ENCODE measurements at regions not wholly inside any gene's neighbourhood (a gene's known extent, or its start where the extent isn't known, plus 50 kb on each side); places are given as distances from the start of the nearest gene placed in this dataset.
"Not testable (repeated sequence)": the region's sequence is repeated elsewhere in the genome, so short reads cannot be mapped to it uniquely, and the experiment has no call there.

DNA sequence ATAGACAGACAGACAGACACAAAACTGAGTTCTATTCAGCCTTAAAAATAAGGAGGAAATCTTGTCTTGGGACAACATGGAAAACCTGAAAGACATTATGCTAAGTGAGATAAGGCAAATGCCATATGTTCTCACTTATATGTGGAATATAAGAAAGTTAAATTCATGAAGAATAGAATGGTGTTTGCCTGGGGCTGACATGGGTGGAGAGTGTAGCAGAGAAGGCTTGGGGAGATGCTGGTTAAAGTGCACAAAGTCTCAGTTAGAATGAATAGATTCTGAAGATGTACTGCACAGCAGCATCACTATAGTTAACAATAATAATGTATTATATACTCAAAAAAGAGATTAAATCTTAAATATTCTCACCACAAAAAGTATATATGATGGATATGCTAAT is 355.5 kb downstream of the LRRIQ3 start:
- no peak for DNase-seq

DNA sequence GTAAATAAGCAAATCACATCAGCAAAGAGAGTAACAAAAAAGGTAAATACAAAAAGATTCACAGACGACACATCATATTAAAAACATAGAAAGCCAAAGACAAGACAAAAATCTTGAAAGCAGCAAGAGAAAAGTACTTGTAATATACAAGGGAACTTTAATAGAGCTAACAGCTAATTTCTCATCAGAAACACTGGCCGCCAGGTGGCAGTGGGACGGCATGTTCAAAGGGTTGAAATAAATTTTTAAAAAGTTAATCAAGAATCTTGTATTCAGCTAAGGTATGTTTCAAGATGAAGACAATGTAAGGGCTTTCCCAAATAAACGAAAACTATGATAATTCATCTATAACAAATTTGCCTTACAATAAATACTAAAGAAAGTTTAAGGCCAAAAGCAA is 358.1 kb downstream of the LRRIQ3 start:
- no peak for DNase-seq

DNA sequence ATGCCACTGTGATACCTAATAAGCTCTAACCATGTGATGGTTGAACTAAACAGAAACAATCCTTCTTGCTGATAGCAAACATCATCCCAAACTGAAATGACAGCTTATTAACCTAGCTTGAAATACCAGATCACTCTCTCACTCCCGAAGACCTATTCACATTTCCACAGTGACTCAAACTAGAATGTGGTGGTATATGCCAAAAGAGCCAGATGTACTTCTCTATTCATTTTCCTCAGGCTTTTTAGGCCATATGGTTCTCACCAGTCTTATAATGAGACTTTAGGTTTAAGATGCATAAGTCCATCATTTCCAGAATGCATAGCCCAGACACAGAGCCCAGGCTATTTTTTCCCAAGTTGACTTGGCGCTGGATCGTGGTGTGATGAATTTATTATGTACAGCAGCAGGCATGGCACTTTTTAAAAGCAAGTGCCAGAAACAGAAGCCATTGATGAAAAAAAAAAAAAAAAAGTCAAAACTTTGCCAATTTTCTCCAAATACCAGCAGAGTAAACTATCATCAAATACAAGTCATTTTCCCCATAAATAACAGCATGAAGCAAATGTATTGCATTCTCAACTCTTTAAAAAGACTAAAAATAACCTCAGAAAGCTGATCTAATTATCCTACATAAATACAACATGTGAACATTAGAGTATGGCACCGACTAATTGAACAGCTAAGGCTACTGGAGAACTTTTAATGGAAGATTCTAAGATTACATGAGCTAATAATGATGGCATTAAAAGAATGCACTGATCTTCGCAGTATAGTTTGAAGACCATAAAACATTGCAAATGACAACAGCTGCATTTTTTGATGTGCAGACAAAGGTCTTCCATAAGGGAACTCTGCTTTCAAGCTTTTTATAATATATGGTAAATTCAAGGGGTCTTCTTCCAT is 365.4 kb downstream of the LRRIQ3 start:
- no peak for DNase-seq

DNA sequence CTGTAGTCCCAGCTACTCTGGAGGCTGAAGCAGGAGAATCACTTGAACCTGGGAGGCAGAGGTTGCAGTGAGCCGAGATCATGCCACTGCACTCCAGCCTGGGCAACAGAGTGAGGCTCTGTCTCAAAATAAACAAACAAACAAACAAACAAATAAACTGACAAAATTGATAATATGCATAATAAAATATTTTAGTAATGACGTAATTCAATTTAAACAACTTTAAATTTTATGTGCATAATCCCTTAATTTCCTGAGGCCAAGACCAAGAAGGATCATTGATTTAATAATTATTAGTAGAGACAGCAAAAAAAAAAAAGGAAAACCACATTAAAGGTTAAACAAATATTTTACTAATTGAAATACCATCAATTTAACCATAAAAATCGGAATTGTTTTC is 370.7 kb downstream of the LRRIQ3 start:
- not testable (repeated sequence) for DNase-seq

DNA sequence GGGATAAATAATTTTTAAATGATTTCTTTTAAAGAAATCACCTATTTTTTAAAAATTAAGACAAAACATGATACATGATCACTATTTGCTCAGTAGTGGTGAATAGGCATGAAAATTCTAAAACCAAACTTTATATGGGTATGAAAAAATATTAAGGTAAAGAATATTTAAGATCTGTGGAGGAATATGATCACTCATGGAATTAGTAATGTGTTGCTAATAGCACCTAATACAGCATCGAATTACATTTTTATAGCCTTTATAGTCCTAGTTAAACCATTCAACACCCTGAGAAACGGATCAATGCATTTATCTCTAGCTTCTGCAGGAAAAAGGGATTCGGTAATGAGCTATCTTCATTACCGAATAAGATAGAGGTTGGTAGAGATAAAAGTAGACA is 373.9 kb downstream of the LRRIQ3 start:
- no peak for DNase-seq

DNA sequence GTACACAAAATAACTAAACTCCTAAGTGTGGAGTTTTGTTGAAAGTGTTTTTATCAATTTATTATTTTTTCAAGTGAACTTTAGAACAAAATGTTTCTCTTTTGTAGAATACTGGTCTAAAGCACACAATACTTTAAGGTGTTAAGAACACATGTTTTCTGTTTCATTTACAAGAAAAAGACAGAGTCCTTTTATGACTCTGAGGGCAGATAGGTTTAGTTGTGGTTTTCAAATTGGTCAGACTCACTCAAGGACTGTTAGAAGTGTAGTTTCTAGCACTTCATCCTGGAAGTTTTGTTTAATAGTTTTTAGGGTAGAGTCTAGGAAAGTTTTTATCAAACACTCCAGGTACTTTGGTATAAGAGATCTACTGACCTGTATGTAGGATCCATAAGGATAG is 376.5 kb downstream of the LRRIQ3 start:
- DNase-seq, result no peak

DNA sequence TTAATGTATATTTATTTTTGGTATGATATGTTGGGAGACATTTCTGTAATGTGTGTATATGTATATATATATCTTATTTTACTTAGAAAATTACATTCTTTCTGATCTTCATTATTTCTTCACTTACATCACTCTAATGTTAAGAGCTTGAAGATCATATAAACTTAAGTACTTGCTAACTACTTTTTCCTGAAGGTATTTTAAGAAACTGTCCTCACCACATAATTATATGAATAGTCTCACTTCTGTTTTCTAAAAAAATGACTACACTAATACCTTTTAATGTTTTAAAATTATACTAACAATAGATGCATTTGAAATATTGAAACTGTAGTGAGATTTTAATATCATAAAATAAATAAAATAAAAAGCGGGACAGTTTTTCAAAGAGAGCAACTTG is 377.1 kb downstream of the LRRIQ3 start:
- no peak for DNase-seq

DNA sequence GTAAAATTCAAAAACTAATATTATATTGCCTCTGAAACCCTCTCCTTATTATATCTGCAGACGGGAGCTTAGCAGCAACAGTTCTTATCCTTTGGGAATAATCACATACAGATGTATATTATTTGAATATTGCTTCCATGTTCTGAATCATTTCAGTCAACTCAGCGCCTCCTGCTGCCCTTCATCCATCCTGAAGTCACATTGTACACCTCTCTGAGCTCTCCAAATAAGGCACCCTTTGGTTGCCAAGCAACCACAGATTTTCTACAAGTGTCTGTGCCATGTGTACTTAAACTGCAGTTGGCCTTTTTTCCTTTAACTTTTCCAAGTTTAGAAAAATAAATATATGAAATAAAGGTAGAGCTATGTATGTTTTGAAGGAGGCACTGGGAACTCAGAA is 384.3 kb downstream of the LRRIQ3 start:
- no peak for DNase-seq

DNA sequence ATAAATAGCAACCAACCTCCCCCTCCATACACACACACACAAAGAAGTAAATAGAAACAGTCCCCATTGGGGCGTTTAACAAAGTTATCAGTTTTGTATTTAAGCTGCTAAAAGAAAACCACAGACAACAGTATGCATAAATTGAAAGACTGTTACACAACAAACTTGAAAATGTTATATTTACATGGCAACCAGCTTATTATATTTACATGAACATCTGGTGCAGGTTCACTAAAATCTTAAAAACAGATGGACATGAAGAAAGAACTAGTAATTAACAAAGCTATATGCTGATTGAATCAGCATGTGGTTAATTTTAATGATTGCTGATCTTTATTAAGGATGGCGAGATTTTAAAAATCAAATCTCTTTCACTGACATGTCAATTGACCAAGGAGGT is 384.7 kb downstream of the LRRIQ3 start:
- no peak for DNase-seq

DNA sequence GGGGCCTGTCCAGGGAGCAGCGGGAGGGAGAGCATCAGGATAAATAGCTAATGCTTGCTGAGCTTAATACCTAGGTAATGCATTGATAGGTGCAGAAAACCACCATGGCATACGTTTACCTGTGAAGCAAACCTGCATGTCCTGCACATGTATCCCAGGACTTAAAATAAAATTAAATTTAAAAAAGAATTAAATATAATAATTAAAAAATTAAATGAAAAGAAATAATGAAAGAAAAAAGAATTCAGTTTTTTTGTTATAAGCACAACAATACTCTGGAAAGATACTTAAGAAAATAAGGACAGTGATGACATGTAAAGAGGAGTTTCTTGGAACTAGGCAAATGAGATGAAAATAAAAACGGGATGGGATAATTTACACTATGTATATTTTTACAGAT is 386.2 kb downstream of the LRRIQ3 start:
- no peak for DNase-seq

DNA sequence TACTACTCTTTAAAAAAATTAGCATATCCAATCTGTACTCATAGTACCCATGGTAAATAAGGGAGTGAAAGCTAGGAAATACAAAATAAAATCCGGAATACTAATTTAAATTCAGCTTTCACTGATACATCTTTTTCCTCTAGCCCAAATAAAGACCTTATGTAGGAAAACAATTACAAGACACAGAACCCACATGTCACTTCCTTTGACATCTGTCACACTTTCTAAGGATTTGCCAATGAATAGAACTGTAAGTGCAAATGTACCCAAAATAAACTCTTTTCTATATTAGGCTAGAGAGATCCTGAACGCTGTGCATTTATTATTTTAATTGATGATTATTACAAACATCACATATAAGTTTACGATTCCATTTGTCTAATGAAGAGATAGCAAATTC is 393.0 kb downstream of the LRRIQ3 start:
- DNase-seq, result no peak

DNA sequence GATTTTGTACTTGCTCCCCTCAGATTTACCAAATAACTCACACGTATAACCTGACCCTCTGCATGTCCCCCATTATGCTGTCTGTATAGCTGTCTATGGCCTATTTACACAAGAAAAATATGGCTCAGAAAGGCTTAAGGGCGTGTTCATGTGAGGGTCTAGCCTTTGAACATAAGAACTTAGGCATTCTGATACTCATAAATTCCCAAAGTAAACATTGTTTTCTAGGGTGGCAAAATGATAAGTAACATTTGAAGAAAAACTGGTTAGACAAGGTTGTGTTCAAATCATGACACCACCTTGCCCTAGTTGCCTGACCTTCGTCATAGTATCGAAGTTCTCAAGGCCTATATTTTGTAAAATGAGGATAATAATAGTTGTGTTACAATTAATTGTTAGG is 394.6 kb downstream of the LRRIQ3 start:
- DNase-seq, result no peak

DNA sequence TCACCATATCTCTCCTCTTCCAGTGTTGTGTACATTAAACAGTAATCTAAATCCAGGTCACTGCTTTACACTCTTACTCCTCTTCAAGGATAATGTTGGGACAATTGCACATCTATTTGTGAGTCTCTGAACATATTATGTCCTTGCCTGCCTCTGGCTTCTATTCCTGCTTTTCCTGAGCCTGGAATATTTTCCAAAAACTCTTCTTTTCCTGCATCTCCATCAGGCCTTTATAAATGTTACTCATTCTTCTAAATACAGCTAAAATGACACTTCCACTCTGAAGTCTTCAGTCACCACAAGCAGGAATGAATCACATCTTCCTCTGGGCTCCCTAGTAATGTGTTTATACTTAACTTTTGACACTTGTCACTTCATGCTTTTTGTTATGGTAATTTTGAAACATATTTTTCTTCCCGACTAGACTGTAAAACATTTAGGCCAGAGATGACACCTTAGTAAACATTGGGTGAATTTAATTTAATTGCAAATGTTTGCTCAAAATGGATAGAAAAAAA is 396.0 kb downstream of the LRRIQ3 start:
- no peak for DNase-seq

DNA sequence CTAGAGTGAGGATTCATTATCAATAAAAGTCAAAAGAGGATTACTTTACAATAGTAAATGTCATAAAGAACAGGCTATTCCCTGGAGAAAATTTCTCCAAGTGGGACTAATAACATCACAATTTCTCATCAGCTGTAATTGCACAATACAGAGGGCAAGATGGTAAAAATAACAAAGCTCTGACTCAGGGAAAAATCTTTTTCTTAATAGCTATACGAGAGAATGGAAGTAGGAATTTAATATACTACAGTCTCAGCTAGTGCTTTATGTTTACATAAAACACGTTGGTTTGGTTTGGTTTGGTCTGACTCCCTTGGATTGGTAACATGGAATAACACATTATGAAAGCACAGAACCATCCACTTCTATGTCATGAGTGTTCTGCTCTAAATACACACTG is 397.6 kb downstream of the LRRIQ3 start:
- no peak for DNase-seq

DNA sequence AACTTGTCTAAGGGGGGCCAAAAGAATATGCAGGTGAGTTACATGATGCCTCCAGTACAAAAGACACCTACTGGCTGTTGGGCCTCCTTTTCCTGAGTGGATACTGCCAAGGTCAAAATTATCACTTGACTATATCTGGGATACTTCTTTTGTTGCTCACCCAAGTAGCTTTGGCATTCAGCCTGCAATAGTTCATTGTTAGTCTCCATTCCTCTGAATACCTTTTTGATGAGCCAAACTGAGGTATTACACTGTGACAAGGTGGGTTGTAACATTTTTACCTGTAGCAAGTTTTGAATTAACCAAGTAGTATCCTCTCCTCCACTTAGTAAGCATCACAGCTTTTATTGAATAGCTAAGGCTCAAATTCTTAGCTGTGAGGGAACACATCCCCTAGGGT is 408.0 kb downstream of the LRRIQ3 start:
- DNase-seq, result no peak

DNA sequence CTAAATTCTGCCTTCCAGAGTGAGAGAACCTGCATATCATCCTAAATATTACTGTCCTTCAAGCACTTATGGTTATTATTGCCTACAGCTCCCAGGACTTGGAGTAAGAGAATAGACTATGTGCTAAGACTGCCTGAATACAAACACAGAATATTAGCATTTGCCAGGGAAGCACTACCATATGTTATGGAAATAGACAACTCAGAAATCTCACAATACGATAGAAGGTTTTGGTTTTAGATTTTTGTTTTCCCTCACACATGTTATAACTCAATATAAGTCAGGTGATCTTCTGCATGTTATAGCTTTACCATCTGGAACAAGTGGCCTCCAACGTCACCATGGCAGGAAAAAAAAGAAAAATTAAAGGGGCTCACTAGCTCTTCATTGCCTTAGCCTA is 413.9 kb downstream of the LRRIQ3 start:
- DNase-seq, result no peak

DNA sequence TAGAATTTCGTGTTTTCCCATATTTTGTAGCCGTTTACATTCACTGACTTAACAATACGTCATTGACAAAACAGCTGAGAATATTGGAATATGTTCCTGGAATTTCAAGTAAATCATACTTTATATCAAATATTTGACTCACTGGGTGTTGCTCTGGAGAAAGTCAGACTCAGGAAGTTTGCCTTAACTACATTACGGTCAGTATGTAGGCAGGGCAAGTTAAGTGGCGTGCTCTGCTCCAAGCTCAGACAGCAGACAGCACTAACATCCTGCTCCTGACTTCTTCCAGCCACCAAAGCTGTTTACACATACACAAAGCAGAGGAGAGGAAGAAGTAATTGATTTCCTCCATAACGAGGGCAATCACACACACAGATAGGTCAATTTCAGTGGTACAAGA is 414.6 kb downstream of the LRRIQ3 start:
- DNase-seq, result no peak

DNA sequence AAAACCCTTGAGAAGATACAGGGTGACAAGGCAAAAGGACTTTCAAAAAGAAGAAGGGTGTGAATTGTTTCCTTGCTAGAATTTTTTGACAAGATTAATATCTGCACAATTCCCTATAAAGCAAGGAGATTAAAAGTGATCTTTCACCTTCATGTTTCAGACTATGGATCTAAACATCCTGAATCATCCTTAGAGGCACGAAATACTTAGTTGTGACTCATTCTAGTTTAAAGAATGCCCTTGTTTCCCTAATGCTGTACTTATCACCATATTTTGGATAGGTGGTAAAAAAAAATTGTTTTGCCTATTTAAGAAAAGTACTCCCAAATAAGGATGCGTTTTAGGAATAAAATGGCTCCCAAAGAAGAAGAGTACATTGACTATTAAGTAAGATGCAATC is 415.1 kb downstream of the LRRIQ3 start:
- no peak for DNase-seq

DNA sequence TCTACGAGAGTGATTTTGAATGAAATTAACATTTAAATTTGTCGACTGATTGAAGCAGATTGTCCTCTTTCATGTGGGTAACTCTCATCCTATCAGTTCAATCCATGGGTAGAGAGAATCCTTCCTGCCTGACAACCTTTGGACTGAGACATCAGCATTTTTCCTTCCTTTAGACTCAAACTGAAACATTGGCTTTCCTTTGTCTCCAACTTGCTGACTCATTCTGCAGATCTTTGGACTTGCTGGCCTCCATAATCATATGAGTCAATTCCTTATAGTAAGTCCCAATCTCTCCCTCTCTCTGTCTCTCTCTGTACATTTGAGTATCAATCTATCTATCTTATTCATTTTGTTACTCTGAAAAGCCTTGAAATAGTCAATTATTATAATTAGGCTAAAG is 416.7 kb downstream of the LRRIQ3 start:
- no peak for DNase-seq

DNA sequence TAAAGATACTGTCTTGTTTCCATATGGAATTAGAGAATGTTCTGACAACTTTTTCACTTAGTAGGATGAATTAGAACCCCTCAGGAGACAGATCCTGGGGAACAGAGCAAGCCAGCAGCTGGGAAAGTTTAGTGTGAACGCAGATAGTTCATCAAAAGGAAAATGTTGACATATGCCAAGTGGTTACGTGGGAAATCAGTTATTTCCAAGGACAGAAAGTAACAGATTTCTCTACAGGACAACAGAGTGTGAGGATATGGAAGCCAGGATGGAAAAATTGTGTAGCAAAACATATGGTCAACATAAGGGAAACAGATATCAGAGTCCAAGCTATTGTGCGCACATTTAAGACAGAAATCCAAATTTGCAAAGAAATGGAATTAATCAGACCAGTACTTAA is 419.5 kb downstream of the LRRIQ3 start:
- no peak for DNase-seq

DNA sequence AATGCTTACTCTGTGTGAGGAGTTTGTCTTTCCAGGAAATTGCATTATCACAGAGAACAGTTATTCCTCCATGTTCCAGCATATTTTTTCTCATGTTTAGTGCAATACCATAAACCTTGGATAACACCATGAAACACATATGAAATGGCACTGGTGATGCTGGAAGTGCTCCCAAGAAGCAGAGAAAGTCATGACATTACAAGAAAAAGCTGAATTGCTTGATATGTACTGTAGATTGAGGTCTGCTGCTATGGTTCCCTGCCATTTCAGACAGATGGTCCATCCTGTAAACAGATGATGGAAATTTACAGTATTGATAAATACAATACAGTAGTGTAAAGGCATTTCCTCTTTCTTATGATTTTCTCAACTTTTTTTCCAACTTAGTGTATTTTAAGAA is 422.1 kb downstream of the LRRIQ3 start:
- no peak for DNase-seq

DNA sequence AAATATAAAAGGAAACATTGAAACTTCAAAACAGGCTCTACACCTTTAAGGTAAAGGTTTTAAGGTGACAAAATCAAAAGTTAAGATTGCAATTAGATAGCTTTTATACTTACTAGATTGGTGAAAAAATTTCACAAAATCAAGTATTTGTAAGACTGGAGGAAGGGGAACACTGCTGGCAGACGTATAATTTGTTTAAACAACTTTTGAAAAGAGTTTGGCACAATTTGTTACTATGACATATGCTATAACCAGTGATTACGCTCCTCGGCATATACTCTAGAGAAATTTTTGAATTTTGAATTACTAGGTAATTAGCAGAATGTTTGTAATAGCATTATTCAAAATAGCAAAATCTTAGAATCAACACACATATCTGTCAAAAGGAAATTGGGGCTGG is 425.0 kb downstream of the LRRIQ3 start:
- no peak for DNase-seq

DNA sequence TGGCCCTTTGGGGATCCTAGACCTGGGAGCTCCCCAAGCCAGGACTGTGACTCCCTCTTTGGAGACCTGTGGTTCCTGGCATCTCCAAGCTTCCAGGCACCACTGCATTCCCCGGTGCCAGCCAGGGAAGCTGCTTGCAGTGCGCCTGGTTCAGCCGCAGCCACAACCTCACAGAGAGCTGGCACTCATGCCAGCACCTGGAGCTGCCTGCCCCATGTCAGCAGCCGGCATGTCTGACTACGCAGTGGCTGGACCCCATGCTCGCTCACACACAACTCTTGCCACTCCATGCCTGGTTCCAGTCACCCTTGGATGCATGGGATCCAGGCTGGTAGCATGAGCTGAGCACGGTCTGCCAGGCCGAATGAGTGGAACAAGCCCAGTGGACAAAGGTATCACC is 426.6 kb downstream of the LRRIQ3 start:
- DNase-seq, result no peak

DNA sequence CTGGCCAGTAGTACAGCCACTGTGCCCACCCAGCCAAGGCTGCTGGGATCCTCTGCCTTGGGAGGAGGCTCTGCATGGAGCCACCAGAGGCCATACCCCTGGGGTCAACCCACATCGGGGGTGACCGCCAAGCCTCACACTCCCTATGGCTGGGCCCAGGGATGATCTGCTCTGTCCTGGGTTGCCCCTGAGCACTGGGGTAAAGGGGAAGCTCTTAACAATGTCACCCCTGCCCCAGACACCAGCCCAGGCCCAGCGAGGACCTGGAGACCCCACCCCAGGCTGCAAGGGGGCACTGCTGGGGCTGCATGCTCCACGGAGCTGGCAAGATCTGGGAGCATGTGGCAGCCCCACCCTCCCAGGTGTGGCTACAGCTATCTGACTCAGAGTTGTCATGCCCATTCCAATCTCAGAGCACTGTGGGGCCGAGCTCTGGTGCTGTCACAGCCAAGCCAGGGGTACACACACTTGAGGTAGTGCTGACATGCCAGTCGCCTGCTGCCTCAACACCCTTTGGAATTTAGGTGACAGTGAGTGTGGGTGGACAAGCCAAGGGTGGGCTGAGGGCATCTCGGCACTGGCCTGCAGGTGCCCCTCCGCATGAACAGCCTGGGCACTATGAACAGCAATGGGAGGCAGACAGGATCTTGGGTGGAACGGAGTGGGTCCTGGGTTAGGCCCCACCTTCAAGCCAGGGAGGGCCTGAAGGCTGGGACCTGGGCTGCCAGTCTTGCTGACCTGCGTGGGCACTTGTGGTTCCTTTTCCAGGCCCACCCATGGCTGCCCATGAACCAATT is 427.7 kb downstream of the LRRIQ3 start:
- no peak for DNase-seq

Data from NCI-H1105 treated with DMSO at 0.1 percent for 48 hours (cell line).